Trophoblast cell (in vitro differentiated cells and primary cell): ENCODE measurements at regions not wholly inside any gene's neighbourhood (a gene's known extent, or its start where the extent isn't known, plus 50 kb on each side); places are given as distances from the start of the nearest gene placed in this dataset.

ENCODE experiments used
- DNase-seq, 2 donors: peaks; one replicate each; pipeline ENCODE4 v3.0.0-alpha.2; 2016
- H2AFZ ChIP-seq: 2 replicates; pipeline ENCODE4 v1.6.1; 2013; ENCODE audit warnings: low read length, moderate library complexity, mild to moderate bottlenecking; ENCODE audit not compliant: insufficient read depth, poor library complexity
- H2AK5ac ChIP-seq: 2 replicates; pipeline ENCODE4 v1.6.1; 2013; ENCODE audit warnings: mild to moderate bottlenecking, low read length
- H2BK120ac ChIP-seq: 2 replicates; pipeline ENCODE4 v1.6.1; 2013; ENCODE audit warnings: low read length, mild to moderate bottlenecking, moderate library complexity; ENCODE audit not compliant: insufficient read depth, poor library complexity
- H2BK12ac ChIP-seq: 2 replicates; pipeline ENCODE4 v1.6.1; 2013; ENCODE audit warnings: mild to moderate bottlenecking, low read length, moderate library complexity
- H2BK5ac ChIP-seq: 2 replicates; pipeline ENCODE4 v1.6.1; 2013; ENCODE audit warnings: low read length, low read depth, moderate library complexity, mild to moderate bottlenecking; ENCODE audit not compliant: poor library complexity
- H3K14ac ChIP-seq: 2 replicates; pipeline ENCODE4 v1.6.1; 2013; ENCODE audit warnings: mild to moderate bottlenecking, low read length
- H3K18ac ChIP-seq: 2 replicates; pipeline ENCODE4 v1.6.1; 2013; ENCODE audit warnings: mild to moderate bottlenecking, low read length
- H3K23ac ChIP-seq: 2 replicates; pipeline ENCODE4 v1.6.1; 2013; ENCODE audit warnings: low read length
- H3K27ac ChIP-seq: 2 replicates; pipeline ENCODE4 v1.5.1; 2013; ENCODE audit warnings: low read depth, mild to moderate bottlenecking, inconsistent platforms, low read length, moderate library complexity
- H3K27me3 ChIP-seq: 2 replicates; pipeline ENCODE4 v1.6.1; 2013; ENCODE audit warnings: inconsistent platforms, mild to moderate bottlenecking, low read length, moderate library complexity; ENCODE audit not compliant: insufficient read depth
- H3K36me3 ChIP-seq, 2 experiments: 1 replicate in 1 of 2; 2 replicates in 1 of 2; pipeline ENCODE4 v1.6.1; 2013; ENCODE audit warnings: low read length in 2 of 2, mild to moderate bottlenecking in 2 of 2, moderate library complexity in 1 of 2; ENCODE audit not compliant: insufficient read depth in 2 of 2, control insufficient read depth in 1 of 2
- H3K4ac ChIP-seq: 2 replicates; pipeline ENCODE4 v1.6.1; 2013; ENCODE audit warnings: low read depth, mild to moderate bottlenecking, low read length, moderate library complexity
- H3K4me1 ChIP-seq, 2 experiments: 1 replicate in 1 of 2; 2 replicates in 1 of 2; pipeline ENCODE4 v1.6.1; 2013; ENCODE audit warnings: low read length in 2 of 2, mild to moderate bottlenecking in 2 of 2, moderate library complexity in 1 of 2; ENCODE audit not compliant: insufficient read depth in 2 of 2, control insufficient read depth in 1 of 2
- H3K4me2 ChIP-seq: 2 replicates; pipeline ENCODE4 v1.6.1; 2013; ENCODE audit warnings: inconsistent platforms, mild to moderate bottlenecking, low read length, moderate library complexity
- H3K4me3 ChIP-seq: 2 replicates; pipeline ENCODE4 v1.5.1; 2013; ENCODE audit warnings: mild to moderate bottlenecking, low read depth, low read length, inconsistent platforms
- H3K79me1 ChIP-seq: one replicate; pipeline ENCODE4 v1.6.1; 2013; ENCODE audit warnings: low read length
- H3K79me2 ChIP-seq: 2 replicates; pipeline ENCODE4 v1.6.1; 2013; ENCODE audit warnings: low read length, mild to moderate bottlenecking; ENCODE audit not compliant: control insufficient read depth, insufficient read depth, poor library complexity
- H3K9ac ChIP-seq: 2 replicates; pipeline ENCODE4 v1.6.1; 2013; ENCODE audit warnings: mild to moderate bottlenecking, low read length
- H3K9me3 ChIP-seq: 2 replicates; pipeline ENCODE4 v1.6.1; 2013; ENCODE audit warnings: low read depth, mild to moderate bottlenecking, control low read depth, inconsistent platforms, low read length; ENCODE audit not compliant: insufficient read depth
- H4K12ac ChIP-seq: 2 replicates; pipeline ENCODE4 v1.6.1; 2013; ENCODE audit warnings: low read depth, mild to moderate bottlenecking, low read length, moderate library complexity
- H4K8ac ChIP-seq: 2 replicates; pipeline ENCODE4 v1.6.1; 2013; ENCODE audit warnings: low read depth, mild to moderate bottlenecking, low read length, moderate library complexity
- H4K91ac ChIP-seq: one replicate; pipeline ENCODE4 v1.6.1; 2013; ENCODE audit warnings: low read depth, mild to moderate bottlenecking, low read length, moderate library complexity
- WGBS: extraction: QIAGEN DNeasy Blood & Tissue Kit; methylation state at CpG from one replicate; pipeline ENCODE4 v1.1.7; 2013; ENCODE audit warnings: missing lambda C conversion rate; ENCODE audit not compliant: insufficient read length, insufficient coverage; ENCODE audit errors: extremely low coverage; 5-methylcytosine and 5-hydroxymethylcytosine counted together

GRCh38 chr5:2199697-2200096 lies 317.0 kb upstream of the IRX4 start:
- Histone ChIP-seq H3K79me1 (no peaks in the 10 kb centered on the region), H3K4ac (no peak overlapping the region), H2AK5ac (no peak overlapping the region), H3K4me1 (no peaks in the 10 kb centered on the region), H2BK5ac (no peak overlapping the region), H2BK120ac (no peak overlapping the region), H3K9me3 (peaks cover 2% of the 10 kb centered on the region), H3K18ac (no peak overlapping the region), H3K4me3 (no peak overlapping the region), H3K4me2 (no peak overlapping the region), H3K27ac (no peak overlapping the region), H3K14ac (no peak overlapping the region), H4K12ac (no peak overlapping the region), H3K36me3 (no peaks in the 10 kb centered on the region), H3K23ac (no peak overlapping the region), H3K9ac (no peak overlapping the region), H4K91ac (no peak overlapping the region), H3K79me2 (no peaks in the 10 kb centered on the region), H2AFZ (no peak overlapping the region), H3K27me3 (no peaks in the 10 kb centered on the region), H2BK12ac (no peak overlapping the region), H4K8ac (no peak overlapping the region)
- no CpG with 5 or more reads among the region's 14 CpGs for whole genome bisulfite sequencing
- no peak for DNase-seq

DNA sequence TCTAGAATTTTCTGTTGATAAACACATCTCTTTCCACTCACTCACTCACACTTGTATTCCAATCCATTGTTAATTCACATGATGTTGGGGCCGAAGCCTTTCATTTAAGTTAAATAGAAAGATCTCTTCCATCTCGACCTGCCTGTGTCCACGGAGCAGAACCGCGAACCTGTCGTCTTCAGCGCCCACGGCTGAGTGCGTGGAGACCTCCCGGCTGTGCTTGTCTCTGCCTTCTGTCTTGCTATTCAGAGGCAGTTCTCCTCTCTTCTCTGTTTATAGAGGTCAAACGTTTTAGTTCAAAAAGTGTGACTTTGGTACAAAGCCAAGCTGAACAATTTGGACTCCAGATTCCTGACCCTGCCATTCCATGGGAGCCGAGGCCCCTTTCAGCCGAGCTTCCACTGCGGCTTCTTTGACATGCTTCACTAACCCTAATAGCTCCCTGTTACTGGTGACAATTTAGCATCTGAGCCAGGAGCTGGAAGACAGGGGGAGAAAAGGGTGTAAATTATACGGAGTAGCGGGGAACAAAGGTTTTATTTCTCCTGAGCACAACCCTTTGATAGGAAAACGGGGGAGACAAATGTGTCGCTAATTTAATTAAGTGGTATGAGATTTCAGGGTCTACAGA lies 314.4 kb upstream of the IRX4 start:
- Histone ChIP-seq H3K14ac (no peak overlapping the region), H3K18ac (no peak overlapping the region), H3K27me3 (no peaks in the 10 kb centered on the region), H3K36me3 (no peaks in the 10 kb centered on the region), H4K8ac (no peak overlapping the region), H4K12ac (no peak overlapping the region), H4K91ac (no peak overlapping the region), H3K4me2 (no peak overlapping the region), H3K23ac (no peak overlapping the region), H2BK12ac (no peak overlapping the region), H2BK120ac (no peak overlapping the region), H3K27ac (no peak overlapping the region), H2AFZ (no peak overlapping the region), H3K79me1 (no peaks in the 10 kb centered on the region), H3K79me2 (no peaks in the 10 kb centered on the region), H2BK5ac (no peak overlapping the region), H3K9ac (no peak overlapping the region), H3K4me3 (no peak overlapping the region), H3K9me3 (peaks cover 5% of the 10 kb centered on the region), H3K4ac (no peak overlapping the region), H2AK5ac (no peak overlapping the region), H3K4me1 (no peaks in the 10 kb centered on the region)
- DNase-seq: no peak
- WGBS: no CpG with 5 or more reads among the region's 18 CpGs

DNA sequence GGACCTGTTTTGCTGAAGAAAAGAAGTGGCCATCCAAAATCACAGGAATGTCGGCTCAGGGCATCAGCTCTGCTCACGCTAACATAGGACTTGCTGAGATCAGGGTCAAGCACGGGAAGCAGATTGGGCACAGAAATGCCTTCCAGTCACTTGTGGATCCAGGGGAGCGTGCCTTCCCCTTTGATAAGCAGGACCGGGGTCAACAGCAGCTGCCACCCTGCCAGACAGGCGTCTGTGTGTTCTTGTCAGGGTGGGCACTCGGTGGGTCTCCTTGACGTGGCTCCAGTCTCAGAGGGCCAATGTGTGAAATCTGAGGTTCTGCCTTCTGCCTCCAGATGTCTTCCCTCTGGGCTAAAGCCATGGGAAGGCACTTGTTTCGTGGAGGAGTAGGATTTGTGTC lies 313.7 kb upstream of the IRX4 start:
- no peak overlapping the region for H2AK5ac ChIP-seq
- WGBS: no CpG with 5 or more reads among the region's 9 CpGs
- DNase-seq: no peak
- no peak overlapping the region for H3K18ac ChIP-seq
- no peak overlapping the region for H3K27ac ChIP-seq
- H3K79me1 ChIP-seq: no peaks in the 10 kb centered on the region
- no peaks in the 10 kb centered on the region for H3K79me2 ChIP-seq
- no peak overlapping the region for H2BK12ac ChIP-seq
- H3K27me3 ChIP-seq: no peaks in the 10 kb centered on the region
- H2BK120ac ChIP-seq: no peak overlapping the region
- H2AFZ ChIP-seq: no peak overlapping the region
- H4K8ac ChIP-seq: no peak overlapping the region
- H3K4me1 ChIP-seq: no peaks in the 10 kb centered on the region
- no peak overlapping the region for H4K91ac ChIP-seq
- no peak overlapping the region for H3K4me3 ChIP-seq
- H3K36me3 ChIP-seq: no peaks in the 10 kb centered on the region
- no peak overlapping the region for H3K14ac ChIP-seq
- H3K23ac ChIP-seq: no peak overlapping the region
- no peak overlapping the region for H2BK5ac ChIP-seq
- no peak overlapping the region for H3K4me2 ChIP-seq
- no peak overlapping the region for H3K4ac ChIP-seq
- H3K9ac ChIP-seq: no peak overlapping the region
- H4K12ac ChIP-seq: no peak overlapping the region
- H3K9me3 ChIP-seq: peaks cover 5% of the 10 kb centered on the region

GRCh38 chr5:2194949-2195348 lies 312.2 kb upstream of the IRX4 start:
- H4K12ac ChIP-seq: no peak overlapping the region
- no peaks in the 10 kb centered on the region for H3K27me3 ChIP-seq
- H3K79me1 ChIP-seq: no peaks in the 10 kb centered on the region
- H3K79me2 ChIP-seq: no peaks in the 10 kb centered on the region
- H3K14ac ChIP-seq: no peak overlapping the region
- H3K4me2 ChIP-seq: no peak overlapping the region
- H3K4ac ChIP-seq: no peak overlapping the region
- no peak overlapping the region for H3K9ac ChIP-seq
- no peak overlapping the region for H3K23ac ChIP-seq
- DNase-seq: no peak
- no peak overlapping the region for H4K91ac ChIP-seq
- H2AK5ac ChIP-seq: no peak overlapping the region
- no peak overlapping the region for H2BK12ac ChIP-seq
- H3K4me3 ChIP-seq: no peak overlapping the region
- no peak overlapping the region for H2BK5ac ChIP-seq
- no peak overlapping the region for H2AFZ ChIP-seq
- H3K36me3 ChIP-seq: no peaks in the 10 kb centered on the region
- H2BK120ac ChIP-seq: no peak overlapping the region
- no peak overlapping the region for H4K8ac ChIP-seq
- H3K27ac ChIP-seq: no peak overlapping the region
- no CpG with 5 or more reads among the region's 2 CpGs for WGBS
- H3K18ac ChIP-seq: no peak overlapping the region
- peaks cover 5% of the 10 kb centered on the region for H3K9me3 ChIP-seq
- H3K4me1 ChIP-seq: no peaks in the 10 kb centered on the region
